ENCODE measurements at regions not wholly inside any gene's neighbourhood (a gene's known extent, or its start where the extent isn't known, plus 50 kb on each side); places are given as distances from the start of the nearest gene placed in this dataset.

- no peak for TF ChIP-seq PATZ1 (CRISPR knock-in tag; IDR thresholded peaks at IDR 0.05; ENCODE audit: borderline replicate concordance)
- TF ChIP-seq PPARA (CRISPR knock-in tag; IDR thresholded peaks at IDR 0.05; ENCODE audit: borderline replicate concordance): no peak
- TF ChIP-seq ZC3H10 (CRISPR knock-in tag; IDR thresholded peaks at IDR 0.05): no peak
- TF ChIP-seq CREB5 (CRISPR knock-in tag; IDR thresholded peaks at IDR 0.05; ENCODE audit: low read depth): no peak
- TF ChIP-seq ZNF565 (CRISPR knock-in tag; conservative IDR thresholded peaks at IDR 0.05; ENCODE audit: low read depth): no peak
- no peak for TF ChIP-seq ZFP3 (CRISPR knock-in tag; IDR thresholded peaks at IDR 0.05)
- TF ChIP-seq POU6F1 (CRISPR knock-in tag; IDR thresholded peaks at IDR 0.05; ENCODE audit: borderline replicate concordance, low read depth): no peak
- TF ChIP-seq ZNF70 (CRISPR knock-in tag; IDR thresholded peaks at IDR 0.05): no peak
- no peak for TF ChIP-seq TCF4 (CRISPR knock-in tag; IDR thresholded peaks at IDR 0.05; ENCODE audit: borderline replicate concordance)
- TF ChIP-seq SNAI2 (CRISPR knock-in tag; IDR thresholded peaks at IDR 0.05): no peak
- TF ChIP-seq ISL1 (CRISPR knock-in tag; IDR thresholded peaks at IDR 0.05): no peak
- TF ChIP-seq CSDC2 (CRISPR knock-in tag; IDR thresholded peaks at IDR 0.05): no peak
- TF ChIP-seq TOX (CRISPR knock-in tag; IDR thresholded peaks at IDR 0.05; ENCODE audit: borderline replicate concordance): no peak
- no peak for TF ChIP-seq ZFP30 (CRISPR knock-in tag; IDR thresholded peaks at IDR 0.05)
- TF ChIP-seq ESRRG (CRISPR knock-in tag; IDR thresholded peaks at IDR 0.05): no peak
- no peak for ATAC-seq
These were observed 479.4 kb downstream of the OMA1 start for GRCh38 chr1:58067082-58067481.

GRCh38 chr1:58065520-58065919 lies 481.0 kb downstream of the OMA1 start:
- ATAC-seq: peak; percentile 26; the same call in 1 of the 3 replicates
- TF ChIP-seq TSHZ2 (CRISPR knock-in tag; IDR thresholded peaks at IDR 0.05): no peak
- no peak for TF ChIP-seq RARB (CRISPR knock-in tag; IDR thresholded peaks at IDR 0.05)
- TF ChIP-seq ZC3H10 (CRISPR knock-in tag; IDR thresholded peaks at IDR 0.05): no peak
- no peak for TF ChIP-seq OSR1 (CRISPR knock-in tag; IDR thresholded peaks at IDR 0.05)
- TF ChIP-seq ARNTL (CRISPR knock-in tag; IDR thresholded peaks at IDR 0.05; ENCODE audit: borderline replicate concordance, low read depth): no peak
- TF ChIP-seq PPARA (CRISPR knock-in tag; IDR thresholded peaks at IDR 0.05; ENCODE audit: borderline replicate concordance): no peak
- no peak for TF ChIP-seq POU6F1 (CRISPR knock-in tag; IDR thresholded peaks at IDR 0.05; ENCODE audit: borderline replicate concordance, low read depth)
- no peak for TF ChIP-seq BACH2 (CRISPR knock-in tag; IDR thresholded peaks at IDR 0.05; ENCODE audit: borderline replicate concordance)
- TF ChIP-seq GLIS3 (CRISPR knock-in tag; IDR thresholded peaks at IDR 0.05): no peak
- no peak for TF ChIP-seq ZFP3 (CRISPR knock-in tag; IDR thresholded peaks at IDR 0.05)
- TF ChIP-seq ZNF565 (CRISPR knock-in tag; conservative IDR thresholded peaks at IDR 0.05; ENCODE audit: low read depth): no peak
- no peak for TF ChIP-seq ZFP30 (CRISPR knock-in tag; IDR thresholded peaks at IDR 0.05)
- no peak for TF ChIP-seq TCF4 (CRISPR knock-in tag; IDR thresholded peaks at IDR 0.05; ENCODE audit: borderline replicate concordance)
- no peak for TF ChIP-seq ZNF70 (CRISPR knock-in tag; IDR thresholded peaks at IDR 0.05)
- no peak for TF ChIP-seq PATZ1 (CRISPR knock-in tag; IDR thresholded peaks at IDR 0.05; ENCODE audit: borderline replicate concordance)
- no peak for TF ChIP-seq CREB5 (CRISPR knock-in tag; IDR thresholded peaks at IDR 0.05; ENCODE audit: low read depth)
